ENCODE measurements at regions not wholly inside any gene's neighbourhood (a gene's known extent, or its start where the extent isn't known, plus 50 kb on each side); places are given as distances from the start of the nearest gene placed in this dataset.

DNA sequence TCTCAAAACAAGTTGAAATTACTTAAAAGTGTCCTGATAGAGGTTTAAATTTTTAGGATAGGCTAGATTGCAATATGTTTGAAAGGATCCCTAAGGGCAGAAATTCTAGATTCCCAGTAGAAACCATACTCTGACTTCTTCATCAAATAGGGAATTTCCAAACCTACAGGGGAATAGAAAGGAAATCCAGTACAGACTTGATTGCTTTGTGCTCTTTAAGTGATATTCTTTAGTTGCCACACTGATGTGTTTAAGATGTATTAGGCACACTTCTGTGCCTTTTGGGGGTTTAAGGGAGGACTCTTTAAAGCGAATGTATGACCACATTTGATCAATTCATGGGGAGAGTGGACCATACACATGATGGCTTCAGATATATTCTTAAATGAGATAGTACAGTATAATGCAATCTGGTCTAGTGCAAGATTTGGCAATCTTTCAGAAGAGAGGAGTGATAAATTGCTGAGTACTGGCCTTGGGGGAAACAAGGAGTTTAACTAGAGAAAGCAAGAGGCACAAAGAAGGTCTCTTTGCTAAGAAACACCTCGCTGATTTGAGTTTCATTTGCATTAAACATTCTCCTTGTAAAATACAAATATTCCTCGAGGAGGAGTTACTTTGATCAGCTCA, 268.8 kb upstream of the NR5A2 start:
- Histone ChIP-seq H3K4me3 (no peak overlapping the region), H3K27ac (no peak overlapping the region)

DNA sequence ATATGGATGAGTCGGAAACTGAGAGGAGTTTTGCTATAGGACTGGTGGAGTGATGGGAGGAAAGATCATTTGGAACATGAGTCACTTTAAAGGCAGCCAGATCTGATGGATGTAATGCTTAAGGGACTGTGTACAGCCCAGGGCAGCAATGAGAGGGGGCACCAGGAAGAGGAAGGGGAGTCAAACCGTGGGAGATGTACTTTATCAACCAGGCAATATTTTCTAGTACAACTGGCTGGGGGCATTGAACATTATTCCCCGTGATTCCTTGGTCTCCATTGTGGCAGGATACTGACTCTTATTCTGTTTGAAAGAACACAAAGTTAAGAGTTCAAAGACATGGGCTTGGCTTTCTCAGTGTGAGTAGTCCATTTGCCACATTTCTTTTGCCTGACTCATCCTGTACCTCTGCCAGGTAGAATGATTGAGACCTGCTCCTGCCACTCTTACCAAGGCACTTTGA, 268.2 kb upstream of the NR5A2 start:
- Histone ChIP-seq H3K27ac (no peak overlapping the region), H3K4me3 (no peak overlapping the region)

DNA sequence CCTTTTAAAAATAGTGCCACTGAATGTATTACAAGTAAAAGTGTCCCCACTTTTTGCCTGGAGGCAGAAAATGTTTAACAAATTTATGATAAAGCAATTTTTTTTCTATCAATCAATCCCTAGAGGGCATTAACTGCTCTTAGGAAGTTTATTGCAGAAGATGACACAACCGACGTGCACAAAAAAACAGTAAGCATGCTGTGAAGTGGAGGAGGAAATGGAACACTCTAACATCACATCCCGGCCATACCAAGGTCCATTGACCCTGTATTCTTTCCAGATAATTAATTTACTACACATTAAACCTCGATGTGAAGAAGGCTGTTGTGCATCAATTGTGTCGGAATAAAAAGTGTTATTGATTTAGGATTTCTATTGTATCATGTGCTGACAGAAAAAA, 264.9 kb upstream of the NR5A2 start:
- H3K27ac ChIP-seq, result no peak overlapping the region
- H3K4me3 ChIP-seq, result no peak overlapping the region

DNA sequence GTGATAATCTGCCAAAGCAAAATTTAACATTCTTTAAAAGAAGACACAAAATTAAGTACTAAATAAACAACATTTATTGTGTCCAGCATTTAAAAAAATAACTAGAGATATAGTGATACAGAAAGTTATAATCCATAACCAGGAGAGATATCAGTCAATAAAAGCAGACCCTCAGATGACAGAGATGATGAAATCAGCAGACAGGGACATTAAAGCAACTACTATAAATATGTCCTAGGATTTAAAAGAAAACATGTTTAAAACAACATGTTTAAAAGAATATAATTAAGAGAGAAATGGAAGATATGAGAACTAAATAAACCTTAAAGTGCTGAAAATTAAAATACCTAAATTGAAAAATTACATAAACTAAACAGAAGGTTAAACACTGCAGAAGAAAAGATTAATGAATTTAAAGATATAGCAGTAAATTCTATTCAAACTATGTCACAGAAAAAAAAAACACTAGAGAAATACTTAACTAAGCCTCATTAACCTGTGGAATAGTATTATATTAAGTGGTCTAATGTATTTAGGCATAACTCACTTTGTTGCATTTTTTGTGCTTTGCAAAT, 261.2 kb upstream of the NR5A2 start:
- no peak overlapping the region for H3K27ac ChIP-seq
- H3K4me3 ChIP-seq, result no peak overlapping the region

DNA sequence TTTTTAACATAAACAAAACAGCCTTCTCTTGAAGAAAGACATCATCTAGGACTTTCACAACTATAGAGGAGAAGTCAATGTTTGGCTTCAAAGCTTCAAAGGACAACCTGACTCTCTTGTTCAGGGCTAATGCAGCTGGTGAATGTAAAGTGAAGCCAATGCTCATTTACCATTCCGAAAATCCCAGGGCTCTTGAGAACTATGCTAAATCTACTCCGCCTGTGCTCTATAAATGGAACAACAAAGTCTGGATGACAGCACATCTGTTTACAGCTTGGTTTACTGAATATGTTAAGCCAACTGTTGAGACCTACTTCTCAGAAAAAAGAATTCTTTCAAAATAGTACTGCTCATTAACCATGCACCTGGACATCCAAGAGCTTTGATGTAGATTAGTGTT, 259.8 kb upstream of the NR5A2 start:
- H3K4me3 ChIP-seq, result no peak overlapping the region
- H3K27ac ChIP-seq, result no peak overlapping the region

DNA sequence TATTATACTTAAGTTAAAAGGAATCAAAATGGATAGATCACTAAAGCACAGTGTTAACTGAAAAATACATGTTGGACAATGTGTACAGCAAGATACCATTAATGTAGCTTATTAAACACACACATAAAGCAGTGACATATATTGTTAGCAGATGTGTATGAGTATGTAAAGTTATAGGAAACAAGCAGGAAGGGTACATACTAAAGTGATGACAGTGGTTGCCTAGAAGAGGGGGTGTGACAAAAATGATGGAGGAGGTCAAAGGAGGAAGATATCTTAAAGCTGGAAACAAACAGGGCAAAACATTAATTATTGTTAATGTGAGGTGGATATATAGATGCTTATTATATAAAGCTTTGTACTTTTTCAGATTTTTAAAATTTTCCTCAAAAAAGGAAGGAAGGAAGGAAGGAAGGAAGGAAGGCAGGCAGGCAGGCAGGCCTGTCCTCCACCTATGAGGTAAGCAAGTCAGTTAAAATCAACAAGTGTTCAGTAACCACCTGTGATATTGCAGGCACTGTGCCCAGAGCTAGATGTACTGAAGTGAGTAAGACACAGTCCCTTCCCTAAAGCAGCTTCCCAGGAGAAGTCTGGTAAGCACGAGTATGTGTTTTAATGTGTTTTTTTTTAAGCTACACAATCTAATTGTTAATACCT, 252.9 kb upstream of the NR5A2 start:
- H3K27ac ChIP-seq, result no peak overlapping the region
- no peak overlapping the region for H3K4me3 ChIP-seq

DNA sequence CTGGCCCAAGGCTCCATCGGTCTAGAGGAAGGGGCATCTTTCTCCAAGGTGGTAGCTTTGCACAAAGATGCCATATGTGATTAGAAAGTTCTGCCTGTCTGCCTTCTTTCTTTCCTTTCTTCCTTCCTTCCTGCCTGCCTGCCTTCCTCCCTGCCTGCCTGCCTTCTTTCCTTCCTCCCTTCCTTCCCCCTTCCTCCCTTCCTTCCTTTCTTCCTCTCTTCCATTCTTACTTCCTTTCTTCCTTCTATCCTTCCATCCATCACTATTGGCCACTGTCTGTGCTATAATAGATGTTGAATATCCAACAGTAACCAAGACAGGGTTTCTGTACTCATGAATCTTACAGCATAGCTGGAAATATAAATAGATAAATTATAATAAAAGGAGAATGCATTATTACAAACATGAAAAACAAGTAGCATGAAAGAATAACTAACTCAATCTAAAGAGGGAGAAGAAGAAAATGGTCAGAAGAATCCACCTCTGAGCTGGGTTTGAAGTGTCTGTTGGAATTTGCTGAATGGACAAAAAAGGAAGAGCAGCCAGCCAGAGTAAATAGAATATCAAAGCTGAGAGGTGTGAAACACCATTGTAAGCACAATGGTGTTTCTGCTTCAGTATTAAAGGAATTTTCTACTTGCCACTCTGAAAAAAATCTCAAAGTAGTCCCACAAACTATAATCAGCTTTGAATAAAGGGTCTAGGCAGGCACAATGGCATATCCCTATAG, 250.6 kb upstream of the NR5A2 start:
- H3K27ac ChIP-seq, result no peak overlapping the region
- H3K4me3 ChIP-seq, result no peak overlapping the region

DNA sequence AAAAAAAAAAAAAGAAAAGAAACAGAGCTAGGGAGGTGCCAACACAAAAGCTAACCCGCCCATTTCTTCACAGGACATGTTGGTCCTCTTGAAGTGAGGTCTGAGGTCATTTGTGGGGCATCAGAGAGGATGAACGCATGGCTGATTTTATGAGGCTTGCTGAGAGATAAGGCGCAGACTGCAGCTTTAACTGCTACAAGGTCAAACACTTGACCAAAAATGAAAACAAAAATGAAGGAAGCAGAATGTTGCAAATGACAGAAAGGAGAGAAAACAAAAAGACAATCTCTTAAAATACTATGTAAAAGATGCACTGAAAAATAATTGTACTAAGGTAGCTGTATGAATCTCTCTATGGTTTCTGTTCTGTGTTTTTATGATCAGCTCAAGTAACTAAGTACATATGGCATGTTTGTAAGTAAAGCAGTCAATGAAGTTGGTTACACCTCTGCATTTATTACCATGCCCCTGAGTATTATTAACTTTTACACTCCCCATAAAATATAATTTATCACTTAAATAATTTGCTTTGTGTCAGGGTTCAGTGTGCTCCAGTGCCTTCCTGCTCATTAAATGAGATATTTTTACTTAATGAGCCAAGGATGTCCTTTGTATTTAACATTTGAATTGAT, 249.1 kb upstream of the NR5A2 start:
- no peak overlapping the region for H3K27ac ChIP-seq
- no peak overlapping the region for H3K4me3 ChIP-seq

DNA sequence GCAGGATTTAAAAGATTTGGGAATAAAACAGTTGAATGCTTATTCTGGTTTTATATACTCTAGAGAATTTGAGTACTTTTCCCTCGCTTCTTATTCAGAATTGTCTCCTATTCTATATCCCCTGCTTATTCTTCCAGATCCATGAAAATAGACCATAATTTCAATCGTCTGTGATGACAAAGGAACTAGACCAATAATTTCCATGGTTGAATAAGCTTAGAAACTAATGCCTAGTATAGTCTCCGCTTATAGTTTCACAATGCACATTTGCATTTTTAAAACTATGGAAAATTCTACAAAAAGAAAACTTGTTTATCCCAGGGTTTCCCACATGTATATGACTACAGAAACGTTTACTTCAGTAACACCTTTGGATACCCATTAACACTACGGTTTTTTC, 247.4 kb upstream of the NR5A2 start:
- H3K4me3 ChIP-seq, result no peak overlapping the region
- no peak overlapping the region for H3K27ac ChIP-seq

DNA sequence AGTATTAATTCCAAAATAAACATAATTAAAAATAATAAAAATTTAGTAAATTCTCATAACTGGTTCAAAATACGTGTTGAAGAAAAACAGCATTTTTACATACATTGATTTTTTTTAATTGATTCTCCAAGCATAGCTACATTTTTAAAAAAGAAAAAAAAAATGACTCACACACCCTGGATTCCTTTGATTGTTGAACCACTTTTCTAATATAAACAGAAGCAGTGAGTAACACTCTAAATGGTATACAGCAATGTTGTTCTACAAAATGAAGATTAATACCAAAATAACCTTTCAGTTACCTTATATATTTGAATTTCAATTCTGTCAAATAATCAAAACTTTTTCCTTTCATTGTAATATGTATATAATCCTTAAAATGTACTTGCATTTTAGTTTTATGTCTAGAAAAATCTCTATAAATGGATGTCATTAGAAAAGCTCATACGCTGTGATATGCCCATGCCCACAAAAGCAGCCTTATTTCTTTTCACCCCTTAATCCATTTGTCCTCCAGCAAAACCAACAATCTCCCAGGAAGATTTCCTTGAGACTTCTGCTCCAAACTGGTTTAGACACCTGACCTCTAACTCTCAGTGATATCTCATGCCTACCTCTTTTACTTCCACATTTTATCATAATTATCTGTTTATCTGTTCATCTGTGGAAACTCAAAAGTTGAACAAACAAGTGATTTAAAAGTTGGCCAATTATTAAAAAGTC, 246.4 kb upstream of the NR5A2 start:
- Histone ChIP-seq H3K4me3 (no peak overlapping the region), H3K27ac (no peak overlapping the region)

DNA sequence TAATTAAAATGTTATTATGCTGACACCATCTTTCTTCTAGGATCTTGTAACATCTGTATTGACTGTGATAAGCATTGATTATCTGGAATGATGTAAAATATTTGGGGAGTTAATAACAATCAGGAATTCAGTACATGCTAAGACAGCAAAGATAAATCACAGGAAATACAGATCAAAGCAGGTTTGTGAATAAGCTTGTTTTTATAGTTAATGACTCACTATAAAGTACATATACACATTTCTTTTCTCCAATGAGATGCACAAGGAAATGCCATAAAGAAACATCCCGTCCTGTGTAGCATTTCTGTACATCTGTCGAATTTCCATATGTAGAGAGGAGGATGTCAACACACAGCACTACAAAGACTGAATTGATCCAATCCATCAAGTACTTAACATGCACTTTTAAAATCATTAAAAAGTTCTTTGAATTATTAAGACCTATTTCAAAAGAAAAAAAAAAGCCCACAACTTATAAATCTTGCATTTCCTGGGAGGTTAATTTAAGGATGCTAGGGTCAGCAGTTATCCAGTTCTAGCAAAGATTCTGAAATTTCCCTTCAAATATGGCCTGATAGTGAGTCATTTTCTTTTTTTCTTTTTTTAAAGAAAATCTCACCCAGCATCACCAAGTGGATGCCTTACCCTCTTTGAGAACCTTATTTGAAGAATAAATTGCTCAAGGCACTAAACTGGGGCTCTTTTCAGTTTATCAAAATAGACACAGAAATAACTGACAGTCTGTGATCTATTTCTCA, 243.2 kb upstream of the NR5A2 start:
- H3K4me3 ChIP-seq, result no peak overlapping the region
- no peak overlapping the region for H3K27ac ChIP-seq

DNA sequence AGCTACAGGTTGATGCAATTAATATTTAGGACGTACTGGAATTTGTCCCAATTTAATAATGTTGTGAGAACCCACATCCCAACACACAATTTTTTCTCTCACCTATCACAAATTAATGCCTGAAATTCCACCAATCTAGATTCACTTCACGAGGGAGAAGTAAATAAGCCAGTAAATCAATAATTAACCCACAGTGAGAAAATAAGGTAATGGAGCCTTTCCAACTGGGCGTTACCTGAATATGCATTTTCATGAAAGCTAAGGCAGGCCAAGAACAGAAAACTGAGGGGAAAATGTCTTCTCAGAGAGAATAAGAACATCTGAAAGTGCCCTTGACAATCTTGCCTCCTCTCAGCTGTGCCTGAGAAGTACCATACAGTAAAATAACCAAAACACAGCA, 240.8 kb upstream of the NR5A2 start:
- no peak overlapping the region for H3K4me3 ChIP-seq
- no peak overlapping the region for H3K27ac ChIP-seq

DNA sequence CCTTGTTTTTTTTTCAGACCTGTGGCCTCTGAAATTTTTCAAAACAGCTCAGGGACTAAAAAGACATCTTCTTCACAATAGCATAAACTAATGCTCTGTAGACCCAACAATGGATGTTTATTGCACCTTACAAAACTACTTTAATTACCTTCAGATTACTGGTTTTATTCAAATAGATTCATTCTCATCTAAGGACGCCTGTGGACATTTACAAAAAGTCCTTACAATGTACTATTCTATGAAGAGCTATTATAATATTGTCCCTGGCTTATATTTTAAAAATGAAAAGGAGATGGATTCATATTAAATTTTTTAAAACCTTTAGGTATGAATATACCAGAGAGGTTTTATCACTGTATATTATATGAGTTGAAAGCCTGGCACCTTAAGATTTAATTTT, 238.4 kb upstream of the NR5A2 start:
- H3K27ac ChIP-seq, result no peak overlapping the region

DNA sequence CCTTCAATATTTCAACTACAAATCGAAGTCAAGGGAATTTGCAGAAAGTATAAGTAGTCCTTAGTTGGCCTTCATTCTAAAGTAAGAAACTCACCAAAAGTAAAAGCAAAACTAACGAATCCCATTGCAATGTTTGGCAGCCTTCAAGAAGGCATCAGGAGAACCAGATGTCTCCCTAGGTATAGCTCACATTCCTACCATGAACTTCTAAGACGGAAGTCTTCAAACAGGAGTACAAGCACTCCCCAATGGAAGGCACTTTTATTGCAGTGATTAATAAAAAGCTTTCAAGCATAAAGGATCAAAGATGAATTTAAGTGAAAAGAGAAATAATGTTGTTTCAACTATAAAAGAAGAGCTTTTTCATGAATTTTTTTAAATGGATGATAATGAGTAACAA, 236.0 kb upstream of the NR5A2 start:
- H3K27ac ChIP-seq, result no peak overlapping the region
- H3K4me3 ChIP-seq, result no peak overlapping the region

More for the DNA sequence above, 238.4 kb upstream of the NR5A2 start:
- H3K4me3 ChIP-seq, result no peak overlapping the region

DNA sequence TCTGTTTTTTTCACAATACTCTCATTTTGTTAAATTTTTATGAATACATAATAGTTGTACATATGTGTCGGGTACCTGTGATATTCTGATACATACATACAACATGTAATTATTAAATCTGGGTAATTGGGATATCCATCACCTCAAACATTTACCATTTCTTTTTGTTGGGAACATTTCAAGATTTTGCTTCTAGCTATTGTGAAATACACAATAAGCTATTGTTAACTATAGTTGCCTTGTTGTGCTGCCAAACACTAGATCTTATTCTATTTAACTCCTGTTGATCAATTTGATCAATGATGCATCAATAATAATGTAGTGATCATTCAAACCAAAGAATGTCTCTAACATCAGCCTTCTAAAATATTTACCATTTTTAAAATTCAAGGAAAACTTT, 234.6 kb upstream of the NR5A2 start:
- Histone ChIP-seq H3K4me3 (no peak overlapping the region), H3K27ac (no peak overlapping the region)

DNA sequence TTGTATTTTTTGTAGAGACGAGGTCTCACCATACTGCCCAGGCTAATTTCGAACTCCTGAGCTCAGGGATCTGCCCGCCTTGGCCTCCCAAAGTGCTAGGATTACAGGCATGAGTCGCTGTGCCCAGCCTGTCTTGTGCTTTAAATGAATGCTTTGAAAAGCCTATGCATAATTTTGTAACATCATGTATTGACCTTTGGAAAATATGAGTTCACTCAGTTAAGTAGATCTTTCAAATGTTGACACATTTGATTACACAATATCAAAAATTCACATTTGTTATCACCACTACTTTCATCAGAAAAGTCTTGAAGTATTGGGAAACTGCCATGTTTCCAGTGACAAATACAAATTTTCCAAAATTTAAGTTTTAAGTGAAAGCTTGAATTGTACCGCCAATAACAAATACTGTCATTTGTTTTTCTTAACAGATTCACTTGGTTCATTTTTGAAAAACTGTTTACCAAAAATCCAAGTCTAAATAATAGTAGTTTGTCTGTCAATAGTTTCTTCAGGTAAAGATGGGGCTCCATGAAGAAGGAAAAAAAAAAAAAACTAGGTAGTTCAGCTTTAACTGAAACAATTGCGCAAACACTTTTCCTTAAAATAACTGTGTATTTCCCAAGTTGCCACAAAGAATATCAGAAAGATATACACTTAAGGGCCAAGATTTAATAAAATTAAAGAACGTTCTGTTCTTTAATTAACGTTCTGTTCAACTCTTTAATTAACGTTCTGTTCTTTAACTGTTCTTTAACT, 233.2 kb upstream of the NR5A2 start:
- H3K27ac ChIP-seq, result no peak overlapping the region
- H3K4me3 ChIP-seq, result no peak overlapping the region

DNA sequence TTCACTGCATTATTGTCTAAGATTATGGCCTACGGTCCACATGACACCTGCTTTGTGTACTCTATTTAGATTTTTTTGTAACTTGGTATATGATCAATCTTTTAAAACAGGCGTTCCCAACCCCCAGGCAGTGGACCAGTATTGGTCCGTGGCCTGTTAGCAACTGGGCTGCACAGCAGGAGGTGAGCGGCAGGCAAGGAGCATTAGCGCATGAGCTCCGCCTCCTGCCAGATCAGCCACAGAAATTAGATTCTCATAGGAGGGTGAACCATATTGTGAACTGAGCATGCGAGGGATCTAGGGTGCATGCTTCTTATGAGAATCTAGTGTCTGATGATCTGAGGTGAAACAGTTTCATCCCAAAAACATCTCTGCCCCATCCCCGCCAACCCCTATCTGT, 228.4 kb upstream of the NR5A2 start:
- Histone ChIP-seq H3K27ac (no peak overlapping the region), H3K4me3 (no peak overlapping the region)

DNA sequence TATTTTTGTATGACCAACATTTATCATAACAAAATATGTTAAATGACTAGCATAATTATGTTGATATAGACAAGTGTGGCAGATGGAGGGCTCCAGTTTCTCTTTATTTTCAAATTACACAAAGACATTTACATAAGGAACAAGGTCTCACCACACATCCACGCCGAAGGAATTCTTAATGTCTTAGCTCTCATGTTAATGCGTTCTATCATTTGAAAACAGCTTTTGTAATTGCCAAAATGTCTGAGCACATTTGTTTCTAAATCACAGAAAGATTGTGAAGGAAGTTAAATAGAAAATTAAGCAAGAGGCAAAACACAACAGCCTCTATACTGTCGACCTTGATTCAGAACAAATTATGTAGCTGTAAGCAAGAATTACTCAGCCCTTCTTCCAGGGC, 223.0 kb upstream of the NR5A2 start:
- Histone ChIP-seq H3K4me3 (no peak overlapping the region), H3K27ac (no peak overlapping the region)
